NCI-H1694 treated with DMSO at 0.1 percent for 48 hours (cell line): ENCODE measurements at regions not wholly inside any gene's neighbourhood (a gene's known extent, or its start where the extent isn't known, plus 50 kb on each side); places are given as distances from the start of the nearest gene placed in this dataset.

Experiments
- DNase-seq: peaks from one replicate; lab custom pipeline; 2025; lab: John Stamatoyannopoulos, UW

DNA sequence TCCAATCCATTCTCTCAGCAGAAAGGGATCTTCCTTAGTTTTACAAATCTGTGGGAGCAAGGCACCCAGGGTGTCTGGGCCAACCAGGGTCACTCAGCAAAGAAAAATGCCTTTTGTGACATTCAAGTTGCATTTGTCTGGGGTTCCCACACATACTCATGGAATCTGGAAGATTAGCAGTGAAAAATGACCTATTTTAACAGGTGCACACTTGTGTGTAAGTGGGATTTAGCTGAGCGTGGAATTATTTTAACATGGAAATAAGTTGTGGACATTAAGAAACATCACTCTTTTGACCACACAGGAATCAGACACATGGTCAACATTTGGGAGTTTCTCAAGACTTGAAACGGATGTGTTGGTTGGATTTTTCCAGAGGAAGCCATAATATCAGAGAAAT lies 234.9 kb downstream of the OPA1 start:
- DNase-seq, result no peak

DNA sequence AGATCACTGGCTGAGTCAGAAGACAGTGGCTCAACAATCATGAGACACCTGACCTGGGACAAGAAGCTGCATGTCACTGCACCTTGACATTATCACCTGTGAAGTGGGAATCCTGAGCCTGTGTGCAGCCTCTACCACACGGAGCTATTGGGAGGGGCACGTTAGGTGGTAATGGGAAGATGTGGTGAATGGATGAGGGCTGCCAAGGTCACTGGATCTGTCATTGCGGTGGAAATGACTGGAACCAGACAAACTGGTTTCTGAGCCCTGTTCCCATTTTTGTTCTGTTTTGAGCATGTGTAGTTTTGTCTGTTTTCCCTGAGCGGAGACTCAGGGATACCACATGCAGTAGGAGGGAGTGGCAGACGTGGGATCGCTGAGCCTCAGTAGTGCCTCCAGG lies 235.5 kb downstream of the OPA1 start:
- no peak for DNase-seq

DNA sequence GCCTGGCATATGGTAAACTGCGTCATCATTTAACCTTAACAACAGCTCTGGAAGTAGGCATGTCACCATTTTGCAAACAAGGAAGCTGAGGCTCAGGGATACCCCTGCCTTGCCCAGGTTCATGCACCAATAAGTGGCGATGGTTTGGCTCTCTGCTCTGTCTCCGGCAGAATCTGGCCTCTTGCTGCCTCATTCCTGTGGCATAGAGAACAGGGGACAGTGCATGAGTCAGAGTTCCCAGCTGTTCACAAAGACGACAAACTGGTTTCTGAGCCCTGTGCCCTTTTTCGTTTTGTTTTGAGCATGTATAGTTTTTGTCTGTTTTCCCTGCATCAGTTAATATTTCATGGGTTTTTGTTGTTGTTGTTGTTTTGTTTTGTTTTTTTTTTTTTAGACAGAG lies 236.8 kb downstream of the OPA1 start:
- DNase-seq, result no peak

DNA sequence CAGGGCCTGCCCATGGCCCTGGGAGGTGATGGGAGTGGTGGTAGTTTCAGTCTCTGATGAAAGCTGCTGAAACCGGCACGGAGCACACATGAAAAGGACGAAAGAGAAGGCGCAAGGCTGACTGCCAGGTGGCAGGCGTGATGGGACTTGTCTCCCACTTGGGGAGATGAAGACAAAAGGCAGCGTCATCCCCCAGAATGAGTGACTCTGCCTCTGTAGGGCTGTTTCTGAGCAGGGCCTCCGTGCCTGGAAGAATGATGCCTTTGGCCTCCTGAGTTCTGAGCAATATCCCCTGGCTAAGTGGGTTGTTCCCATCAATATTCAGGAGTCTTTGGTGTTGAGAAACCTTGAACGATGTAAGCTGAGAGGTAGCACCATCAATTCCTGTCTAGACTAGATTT lies 237.8 kb downstream of the OPA1 start:
- peak; percentile 48 for DNase-seq

DNA sequence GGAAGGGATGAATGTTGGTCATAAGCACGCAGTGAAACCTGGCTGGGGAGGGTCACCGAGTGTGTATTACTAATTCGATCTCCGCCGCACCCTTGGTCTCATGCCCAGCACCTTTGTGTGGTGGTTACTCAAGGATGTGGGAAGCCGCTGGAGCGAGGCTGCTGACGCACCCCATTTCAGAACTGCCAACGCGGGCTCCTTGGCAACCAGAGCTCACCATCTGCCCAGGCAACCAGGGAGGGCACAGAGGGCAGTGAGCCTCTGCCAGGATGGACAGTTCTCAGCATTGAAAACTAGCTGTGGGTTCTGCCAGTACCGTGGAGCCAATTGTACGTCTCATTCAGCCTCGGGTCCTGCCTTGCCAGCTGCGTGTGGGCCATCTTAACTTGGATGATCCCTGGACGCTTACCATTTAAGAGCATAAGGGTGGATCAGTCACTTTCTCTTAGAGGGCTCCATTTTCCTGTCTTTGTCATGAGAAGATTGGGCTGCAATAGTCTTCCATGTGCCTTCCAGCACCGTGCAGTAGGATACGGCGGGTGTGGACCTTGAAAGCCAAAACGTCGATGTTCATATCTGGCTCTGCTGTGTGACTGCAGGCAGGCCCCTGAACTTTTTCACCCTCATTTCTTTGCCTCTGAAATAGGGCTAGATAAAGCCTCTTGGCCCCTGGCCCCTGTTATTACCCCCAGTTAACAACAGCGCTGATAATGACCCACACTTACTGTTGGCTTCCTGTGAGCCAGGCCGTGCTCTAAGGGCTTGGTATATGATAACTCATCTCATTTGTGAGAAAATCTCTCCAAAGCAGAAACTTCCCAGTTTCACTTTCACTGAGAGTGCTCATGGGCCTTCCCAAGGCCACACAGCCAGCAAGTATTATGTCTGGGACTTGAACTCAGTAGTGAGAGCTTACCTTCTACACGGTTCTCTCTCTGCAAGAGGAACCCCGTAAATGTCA lies 238.8 kb downstream of the OPA1 start:
- no peak for DNase-seq

DNA sequence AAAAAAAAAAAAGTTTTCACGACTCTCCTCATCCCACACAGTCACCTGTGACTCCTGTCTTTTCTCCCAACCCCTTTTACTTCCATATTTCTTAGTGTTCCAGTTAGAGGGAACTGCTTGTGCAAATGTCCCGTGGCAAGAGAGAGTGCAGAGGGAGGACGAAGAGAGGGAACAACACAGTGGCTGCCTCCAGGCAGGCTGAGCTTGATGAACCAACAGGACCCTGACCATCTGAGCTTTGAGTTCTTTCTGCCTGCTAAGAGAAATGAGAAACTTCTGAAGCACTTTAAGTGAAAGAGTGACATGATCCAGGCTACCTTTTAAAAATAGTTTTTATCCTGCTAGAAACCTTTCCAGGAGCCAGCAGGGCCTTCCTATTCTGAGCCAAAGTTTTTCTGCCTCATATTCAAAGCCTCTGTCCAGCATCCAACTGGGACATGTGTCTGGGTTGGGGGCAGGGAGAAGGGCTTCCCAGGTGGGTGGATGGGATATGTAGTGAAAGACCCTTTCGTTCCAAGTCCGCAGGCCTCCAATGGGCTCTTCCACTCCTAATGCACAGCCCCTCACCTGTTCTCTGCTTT lies 239.9 kb downstream of the OPA1 start:
- no peak for DNase-seq

DNA sequence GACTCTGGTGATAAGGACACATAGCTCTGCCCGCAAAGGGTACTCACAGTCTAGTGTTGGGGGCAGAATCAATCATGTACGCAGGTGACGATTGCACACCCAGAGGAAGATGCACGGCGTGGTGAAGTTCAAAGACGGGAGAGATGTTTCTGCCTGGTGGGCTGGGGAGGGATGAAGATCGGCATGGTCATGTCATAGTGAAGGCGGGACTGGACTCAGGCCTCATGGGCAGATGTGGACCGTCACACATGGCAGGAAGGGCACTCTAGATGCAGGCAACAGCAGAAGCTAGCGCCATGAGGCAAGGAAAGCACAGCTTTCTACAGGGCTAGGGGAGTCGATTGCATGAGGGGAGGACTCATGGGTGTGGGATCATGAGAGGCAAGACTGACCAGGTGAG lies 240.6 kb downstream of the OPA1 start:
- DNase-seq, result no peak

DNA sequence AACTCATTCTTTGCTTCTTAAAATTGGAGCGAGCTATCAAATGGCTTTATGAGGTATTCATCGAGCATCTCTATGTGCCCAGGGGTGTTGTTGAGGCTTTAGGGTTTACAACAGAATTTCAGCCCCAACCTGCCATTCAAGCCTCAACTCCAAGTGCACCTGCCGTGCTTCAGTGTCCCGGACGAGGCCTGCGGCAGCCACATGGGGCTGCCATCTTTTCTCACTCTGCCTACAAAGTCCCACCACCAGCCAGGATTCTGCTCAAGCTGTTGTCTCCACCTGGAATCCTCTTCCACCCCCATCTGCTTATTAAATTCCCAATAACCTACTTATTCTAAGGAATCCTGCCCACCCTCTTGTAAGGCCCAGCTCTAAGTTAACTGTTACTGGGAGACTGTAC lies 242.4 kb downstream of the OPA1 start:
- DNase-seq, result no peak

DNA sequence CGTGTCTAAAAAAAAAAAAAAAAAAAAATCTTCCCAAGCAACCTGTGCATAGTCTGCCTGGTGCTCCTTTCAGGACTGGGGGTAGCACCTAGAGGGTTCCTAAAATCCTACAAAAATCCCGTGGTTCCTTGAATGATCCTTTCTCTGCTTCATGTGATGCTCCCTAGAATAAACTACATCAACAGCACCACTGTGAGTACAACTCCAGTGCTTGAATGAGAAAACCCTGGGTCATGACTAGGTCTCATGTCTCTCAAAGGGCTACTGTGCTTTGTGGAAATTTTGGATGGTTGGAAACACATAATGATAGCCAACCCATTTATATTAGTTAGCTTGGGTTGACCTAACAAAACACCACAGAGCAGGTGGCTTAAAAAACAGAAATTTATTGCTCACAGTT lies 243.5 kb downstream of the OPA1 start:
- no peak for DNase-seq

DNA sequence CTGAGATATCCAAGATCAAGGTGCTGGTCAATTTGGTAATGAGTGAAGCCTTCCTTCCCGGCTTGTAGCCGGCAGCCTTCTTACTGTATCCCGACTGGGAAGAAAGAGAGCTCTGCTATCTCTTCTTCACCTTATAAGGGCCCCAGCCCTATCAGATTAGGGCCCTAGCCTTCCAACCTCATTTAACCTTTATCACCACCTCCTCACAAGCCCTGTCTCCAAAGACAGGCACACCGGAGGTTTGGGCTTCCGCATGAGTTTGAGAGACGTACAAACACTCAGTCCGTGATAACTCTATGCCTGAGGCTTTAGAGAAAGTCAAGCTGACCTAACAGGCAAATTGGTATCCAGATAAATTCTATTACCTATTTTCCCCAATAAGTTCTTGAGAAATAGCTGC lies 243.9 kb downstream of the OPA1 start:
- DNase-seq, result no peak

DNA sequence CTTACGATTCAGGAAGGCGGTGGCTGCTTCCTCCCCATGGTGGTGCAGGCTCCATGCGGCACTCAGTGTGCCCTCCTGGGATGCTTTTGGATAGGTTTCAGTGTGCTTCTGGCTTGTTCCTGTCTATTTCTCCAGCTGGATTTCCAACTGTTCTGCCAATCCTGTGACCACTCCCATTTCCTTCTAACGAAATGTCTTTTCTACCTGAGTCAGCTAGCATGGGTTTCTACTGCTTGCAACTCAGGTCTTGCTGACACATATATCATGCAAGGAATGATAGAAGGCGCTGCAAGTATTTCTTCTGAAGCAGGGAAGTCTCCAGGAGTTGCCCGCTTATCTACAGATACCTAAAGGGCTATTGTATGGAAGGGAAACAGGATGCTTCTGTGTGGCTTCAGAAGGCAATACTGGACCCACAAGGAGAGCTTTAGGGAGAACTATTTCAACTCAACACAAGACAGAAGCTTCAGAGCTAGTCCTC lies 244.4 kb downstream of the OPA1 start:
- DNase-seq, result no peak

DNA sequence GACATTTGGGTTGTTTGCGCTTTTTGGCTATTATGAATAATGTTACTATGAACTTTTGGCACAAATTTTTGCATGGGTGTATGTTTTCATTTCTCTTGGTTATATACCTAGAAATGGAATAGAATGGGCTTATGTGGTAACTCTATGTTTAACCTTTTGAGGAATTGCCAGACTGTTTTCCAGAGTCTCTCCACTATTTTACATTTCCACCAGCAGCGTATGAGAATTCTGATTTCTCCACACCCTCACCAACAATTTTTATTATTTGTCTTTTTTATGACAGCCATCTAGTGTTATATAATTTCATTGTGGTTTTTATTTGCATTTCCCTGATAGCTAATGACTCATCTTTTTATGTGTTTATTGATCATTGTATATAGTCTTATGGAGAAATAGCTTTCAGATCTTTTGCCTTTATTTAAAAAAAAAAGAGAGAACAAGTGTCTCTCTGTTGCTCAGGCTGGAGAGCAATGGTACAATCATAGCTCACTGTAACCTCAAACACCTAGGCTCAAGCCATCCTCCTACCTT lies 247.2 kb downstream of the OPA1 start:
- DNase-seq, result no peak

DNA sequence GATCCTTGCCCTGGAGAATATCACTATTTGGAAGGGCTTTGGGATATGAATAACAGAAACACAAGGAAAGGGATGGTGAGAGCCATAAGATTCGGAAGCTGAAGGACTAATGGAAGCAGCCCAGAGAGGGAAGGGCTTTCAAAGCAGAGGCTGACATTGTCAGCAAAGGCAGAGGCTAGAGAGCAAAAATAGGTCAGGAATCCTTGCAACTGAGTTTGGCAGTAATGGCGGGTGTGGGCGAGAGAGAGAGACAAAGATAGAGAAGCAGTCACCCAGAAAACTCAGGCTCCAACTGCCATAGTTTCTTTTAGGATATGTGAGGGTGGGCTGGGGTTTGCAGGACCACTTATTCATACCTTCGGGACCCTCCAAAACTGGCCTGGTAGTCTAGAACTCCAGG lies 248.6 kb downstream of the OPA1 start:
- no peak for DNase-seq

DNA sequence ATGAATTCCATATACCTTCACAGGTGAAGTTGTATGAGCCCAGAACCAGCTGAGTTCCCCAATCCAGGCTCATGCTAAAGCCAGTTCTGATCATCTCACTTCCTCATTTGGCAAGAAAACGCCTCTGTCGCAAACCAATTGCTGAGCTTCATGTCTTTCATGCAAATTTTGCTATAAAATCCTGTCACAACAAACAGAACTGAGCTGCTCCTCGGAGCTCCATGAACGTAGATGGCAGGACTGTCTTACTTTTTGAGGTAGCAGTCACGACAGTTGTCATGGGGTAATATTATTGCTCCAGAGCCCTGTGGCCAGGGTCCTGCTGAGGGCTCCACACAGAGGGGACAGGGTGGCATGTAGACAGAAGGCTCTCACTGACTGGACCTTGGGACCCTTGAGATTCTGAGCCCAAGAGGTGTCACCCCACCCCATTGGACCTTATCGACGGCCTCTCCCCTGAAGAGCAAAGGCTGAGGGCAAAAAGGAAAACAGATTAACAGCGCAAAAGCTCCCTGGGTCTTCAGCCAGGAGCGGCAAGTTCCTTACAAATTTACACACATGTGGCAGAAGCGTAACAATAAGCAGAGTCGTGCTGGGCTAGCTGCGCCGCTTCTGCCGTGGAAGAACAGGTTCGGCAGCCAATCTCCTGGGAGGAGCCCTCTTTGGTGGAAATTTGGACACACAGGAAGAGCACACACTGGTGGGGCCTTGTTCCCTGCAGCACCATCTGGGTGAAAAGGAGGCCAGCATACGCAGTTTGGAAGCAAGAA lies 249.2 kb downstream of the OPA1 start:
- no peak for DNase-seq

DNA sequence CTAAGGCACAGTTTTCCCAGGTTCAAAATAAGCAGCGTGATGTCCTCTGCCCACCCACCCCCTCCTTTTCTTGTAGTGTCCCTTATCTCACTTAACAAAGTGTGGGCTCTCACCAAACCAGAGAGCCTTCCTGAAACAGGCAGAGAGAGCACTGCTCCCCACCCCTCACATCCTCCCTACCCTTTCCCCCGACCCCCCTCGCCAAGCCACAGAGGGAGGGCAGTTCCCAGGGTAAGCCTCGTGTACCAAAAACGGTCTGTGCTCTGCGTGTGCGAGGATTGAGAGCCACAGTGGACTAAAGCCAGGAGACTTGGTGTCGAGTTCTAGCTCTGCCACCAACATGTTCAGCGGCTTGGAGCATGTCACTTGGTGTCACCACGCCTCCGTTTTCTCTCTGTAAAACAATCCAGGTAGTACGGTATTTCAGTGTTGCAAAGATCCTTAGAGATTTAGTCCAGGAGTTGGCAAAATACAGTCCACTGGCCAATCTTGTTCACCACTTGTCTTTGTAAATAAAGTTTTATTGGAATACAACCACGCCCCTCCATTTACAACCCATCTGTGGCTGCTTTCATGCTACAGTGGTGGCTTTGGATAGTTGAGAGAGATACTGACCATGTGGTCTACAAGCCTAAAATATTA lies 249.9 kb downstream of the OPA1 start:
- no peak for DNase-seq

DNA sequence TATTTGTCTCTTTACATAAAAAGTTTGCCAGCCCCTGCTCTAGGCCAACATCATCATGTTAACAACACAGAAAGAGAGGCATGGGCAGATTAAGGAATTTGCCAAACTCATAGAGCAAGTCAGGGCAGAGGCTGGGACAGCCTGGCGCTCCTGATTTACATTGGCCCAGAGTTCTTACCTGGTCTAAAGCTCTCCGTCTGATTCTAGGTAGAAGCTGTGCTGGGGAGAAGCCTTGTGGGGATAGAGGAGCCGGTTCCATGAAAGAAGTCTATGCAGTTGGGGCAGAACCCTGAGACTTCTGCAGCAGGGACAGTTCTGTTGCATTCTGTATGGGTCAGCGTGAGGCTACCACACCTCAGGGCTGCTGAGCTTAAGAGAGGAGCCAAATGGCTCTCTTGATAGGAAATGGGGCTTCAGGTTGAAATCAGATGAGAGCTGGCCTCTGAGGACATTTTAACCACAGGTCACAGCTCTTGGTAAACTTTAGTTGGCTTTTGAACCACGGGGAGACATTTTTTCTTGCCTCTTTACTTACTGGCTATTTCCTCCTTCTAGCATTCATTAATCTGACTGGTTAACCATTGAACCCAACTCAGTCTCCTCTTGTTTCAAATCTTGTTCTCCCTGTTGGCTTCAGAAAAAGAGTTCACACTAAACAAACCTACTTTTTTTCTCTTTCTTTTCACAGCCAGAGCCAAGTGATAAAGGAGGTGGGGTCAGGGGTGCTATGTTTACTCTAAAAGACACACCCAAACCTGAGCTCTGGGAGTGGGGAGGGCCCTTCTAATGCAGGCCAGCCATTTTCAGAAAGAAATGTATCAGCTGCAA lies 250.7 kb downstream of the OPA1 start:
- no peak for DNase-seq

DNA sequence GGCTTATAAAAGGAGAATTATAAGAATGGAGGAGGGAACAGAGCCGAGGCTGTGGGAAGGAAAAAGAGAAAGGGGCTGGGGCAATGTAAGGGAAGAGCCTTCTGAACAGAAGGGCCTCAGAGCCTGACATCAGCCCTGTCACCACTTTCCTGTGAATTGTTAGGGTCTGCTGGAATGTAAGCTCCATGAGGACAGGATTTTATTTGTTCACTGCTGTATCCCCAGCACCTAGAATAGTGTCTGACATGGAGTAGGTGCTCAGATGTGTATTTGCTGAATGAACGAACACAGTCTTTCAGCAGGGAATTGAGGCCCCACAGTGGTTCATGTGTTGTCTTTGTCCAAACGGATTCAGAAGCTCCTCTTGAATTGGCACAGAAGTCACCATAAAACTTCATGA lies 251.5 kb downstream of the OPA1 start:
- no peak for DNase-seq

DNA sequence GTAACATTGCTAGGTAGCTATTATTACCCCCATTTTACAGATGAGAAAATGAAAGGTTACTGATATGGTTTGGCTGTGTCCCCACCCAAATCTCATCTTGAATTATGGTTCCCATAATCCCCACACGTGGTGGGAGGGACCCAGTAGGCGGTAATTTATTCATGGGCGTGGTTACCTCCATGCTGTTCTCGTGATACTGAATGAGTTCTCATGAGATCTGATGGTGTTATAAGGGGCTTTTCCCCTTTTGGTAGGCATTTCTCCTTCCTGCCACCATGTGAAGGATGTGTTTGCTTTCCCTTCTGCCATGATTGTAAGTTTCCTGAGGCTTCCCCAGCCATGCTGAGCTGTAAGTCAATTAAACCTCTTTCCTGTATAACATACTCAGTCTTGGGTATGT lies 252.1 kb downstream of the OPA1 start:
- no peak for DNase-seq

DNA sequence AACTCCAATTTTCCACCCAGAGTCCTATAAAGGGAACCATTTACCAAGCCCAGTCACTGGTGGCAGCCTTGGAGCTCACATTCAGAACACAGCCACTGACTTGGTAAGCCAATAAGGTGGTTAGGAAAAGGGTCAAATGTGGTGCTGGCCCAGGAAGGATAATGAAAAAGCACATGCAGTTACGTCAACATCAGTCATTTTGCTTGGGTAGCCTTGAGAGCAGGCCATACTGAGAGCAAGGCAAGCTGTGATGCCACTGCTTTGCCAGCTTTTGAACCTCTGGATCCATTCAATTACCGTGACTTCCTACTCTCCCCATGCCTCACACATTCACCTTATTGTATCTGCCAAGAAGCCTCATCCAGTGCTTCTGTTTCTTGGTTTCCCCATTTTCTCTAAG lies 253.6 kb downstream of the OPA1 start:
- DNase-seq, result no peak

DNA sequence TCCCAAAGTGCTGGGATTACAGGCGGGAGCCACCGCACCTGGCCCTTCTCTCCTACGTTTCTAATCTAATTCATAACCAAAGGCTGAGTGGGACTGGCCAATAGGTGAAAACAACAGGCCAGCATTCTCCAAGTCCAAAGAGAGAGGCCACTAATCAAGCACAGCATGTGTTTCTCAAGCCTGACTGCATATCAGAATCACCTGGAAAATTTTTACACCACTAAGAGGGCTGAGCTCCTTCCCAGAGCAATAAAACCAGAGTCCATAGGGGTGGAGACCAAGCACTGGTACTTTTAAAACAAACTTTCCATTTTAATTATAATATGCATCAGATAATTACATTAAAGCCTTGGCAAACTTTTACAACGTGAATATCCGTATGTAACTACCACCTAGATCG lies 254.4 kb downstream of the OPA1 start:
- no peak for DNase-seq

DNA sequence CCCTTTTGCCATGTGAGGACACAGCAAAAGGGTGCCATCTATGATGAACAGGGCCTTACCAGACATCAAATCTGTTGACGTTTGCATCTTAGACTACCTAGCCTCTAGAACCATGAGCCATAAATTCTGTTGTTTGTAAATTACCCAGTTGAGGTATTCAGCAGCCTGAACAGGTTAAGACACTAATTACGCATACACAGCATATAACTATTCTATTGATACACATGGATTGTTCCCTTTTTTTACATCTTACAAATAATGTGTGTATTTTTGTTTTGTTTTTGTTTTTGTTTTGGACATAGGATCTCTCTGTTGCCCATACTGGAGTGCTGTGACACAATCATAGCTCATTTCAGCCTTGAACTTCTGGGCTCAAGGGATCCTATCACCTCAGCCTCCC lies 255.5 kb downstream of the OPA1 start:
- DNase-seq, result no peak
